CD4-positive, alpha-beta T cell treated with Interleukin-17A for 1 hour (primary cell): ENCODE measurements at regions not wholly inside any gene's neighbourhood (a gene's known extent, or its start where the extent isn't known, plus 50 kb on each side); places are given as distances from the start of the nearest gene placed in this dataset.

Experiments used
- DNase-seq: peaks from one replicate; pipeline ENCODE4 v3.0.0-alpha.2; 2020

DNA sequence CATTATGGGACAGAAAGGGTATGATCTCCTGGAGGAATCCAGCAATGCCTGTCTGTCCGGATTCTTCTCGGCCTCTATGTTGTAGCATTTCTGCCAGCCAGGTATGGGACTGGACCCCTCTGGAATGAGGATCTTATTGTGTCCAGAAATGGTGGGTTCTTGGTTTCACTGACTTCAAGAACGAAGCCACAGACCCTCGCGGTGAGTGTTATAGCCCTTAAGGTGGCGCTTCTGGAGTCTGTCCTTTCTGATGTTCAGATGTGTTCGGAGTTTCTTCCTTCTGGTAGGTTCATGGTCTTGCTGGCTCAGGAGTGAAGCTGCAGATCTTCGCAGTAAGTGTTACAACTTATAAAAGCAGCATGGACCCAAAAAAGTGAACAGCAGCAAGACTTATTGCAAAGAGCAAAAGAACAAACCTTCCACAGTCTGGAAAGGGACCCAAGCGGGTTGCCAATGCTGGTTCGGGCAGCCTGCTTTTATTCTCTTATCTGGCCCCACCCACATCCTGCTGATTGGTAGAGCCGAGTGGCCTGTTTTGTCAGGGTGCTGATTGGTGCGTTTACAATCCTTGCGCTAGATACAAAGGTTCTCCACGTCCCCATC lies 62.3 kb upstream of the IER3 start:
- DNase-seq, result no peak

DNA sequence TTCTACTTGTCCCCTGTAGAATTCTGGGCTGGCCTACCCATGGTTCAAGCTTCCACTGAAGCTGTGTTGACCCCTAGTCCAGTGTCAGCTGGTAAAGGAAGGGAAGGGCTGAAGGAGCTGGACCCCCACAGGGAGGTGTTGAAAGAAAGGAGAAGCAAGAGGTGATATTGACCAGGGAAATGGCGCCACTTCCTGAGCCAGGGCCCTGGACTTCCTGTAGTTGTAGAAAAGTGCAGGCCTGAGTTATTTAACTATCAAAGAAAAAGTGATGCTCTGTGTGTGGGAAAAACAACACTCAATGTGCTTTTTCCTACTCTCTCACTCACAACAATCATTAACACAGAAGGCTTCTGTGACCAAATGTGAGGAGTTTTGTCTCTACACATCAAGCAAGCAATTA lies 60.0 kb upstream of the IER3 start:
- no peak for DNase-seq

DNA sequence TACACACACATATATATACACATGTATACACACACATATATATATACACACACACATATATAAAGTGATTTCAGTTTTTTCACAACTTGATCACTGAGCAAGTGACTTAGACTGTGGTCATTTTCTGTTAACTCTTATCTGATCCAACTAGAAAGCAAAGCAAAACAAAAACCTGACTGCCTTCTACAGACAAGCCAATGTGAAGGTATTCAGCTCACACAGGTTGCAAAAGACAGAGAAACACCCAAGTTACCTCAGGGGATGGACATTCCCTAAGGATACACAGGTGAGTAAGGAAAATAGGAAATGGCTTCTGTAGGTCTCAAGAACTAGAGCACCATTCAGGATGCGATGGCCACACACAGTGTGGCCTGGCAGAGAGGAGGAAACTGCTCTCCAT lies 58.4 kb upstream of the IER3 start:
- DNase-seq, result no peak

DNA sequence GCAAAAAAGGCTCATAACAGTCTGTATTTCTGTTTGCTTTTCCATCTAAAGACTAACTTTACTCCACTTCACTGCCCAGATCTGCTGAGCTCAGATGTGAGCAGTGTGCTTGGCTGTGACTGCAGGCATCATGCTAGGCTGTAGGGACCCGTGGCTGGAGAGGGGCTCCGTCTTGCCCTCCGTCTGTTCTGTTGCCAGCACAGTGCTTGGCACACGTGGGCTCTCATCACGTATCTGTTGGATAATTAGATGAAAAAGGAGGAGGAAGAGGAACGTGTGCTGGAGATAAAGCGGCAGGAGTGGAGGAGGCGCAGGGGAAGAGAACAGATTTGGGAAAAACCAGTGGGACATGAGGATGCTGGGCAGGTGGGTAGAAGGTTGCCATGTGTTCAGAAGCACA lies 57.6 kb upstream of the IER3 start:
- no peak for DNase-seq

DNA sequence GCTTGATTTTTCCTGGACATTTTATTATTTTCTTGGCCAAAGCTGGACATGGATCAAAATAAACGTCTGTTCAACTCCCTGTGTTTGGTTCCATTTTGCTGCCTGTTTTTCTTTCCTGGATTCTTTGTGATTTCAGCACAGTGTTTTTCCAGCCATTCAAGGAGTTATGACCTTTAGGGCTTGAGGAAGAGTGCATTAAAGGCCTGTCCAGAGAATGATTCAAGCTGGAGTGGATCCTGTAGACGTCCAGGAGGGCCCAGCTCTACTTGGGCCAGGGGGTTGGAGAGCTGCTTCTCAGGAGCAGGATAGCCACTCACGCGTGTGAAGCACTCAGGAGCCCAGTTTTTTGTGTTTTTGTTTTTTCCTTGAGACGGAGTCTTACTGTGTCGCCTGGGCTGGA lies 56.5 kb upstream of the IER3 start:
- no peak for DNase-seq

DNA sequence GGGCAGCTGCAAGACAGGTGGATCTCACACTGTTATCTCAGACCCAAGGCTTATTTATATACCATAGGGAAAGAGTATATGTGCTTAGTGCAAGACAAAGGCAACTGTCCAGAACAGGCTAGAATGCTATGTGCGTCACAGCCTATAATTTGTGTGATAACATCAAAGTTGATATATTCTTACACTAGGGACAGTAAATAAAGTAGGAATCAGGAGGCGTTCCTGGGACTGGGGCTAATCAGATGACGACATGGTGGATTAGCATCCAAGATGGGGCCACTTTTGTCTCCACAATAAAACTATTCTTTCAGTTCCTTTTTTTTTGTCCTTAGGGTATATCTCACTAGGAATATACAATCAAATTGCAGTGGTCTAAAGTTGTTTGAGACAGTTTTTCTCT lies 54.9 kb upstream of the IER3 start:
- DNase-seq, result no peak

DNA sequence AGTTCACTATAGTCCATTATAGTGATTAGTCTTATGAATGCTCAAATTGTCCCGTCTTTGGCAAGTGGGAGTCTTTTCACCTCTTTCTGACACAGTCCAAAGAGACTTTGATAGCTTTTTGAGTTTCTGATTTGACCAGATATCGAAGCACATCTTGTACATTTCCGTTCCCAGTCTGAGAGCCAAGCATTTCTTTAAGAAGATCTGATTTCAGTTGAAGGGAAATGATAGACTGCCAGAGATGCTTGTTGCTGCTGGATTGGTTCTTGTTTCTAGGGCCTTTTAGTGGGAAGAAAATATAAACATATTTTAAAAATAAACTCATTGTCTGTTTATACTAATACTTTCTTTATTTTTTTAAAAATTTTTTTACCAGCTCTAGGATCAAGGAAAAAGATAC lies 54.1 kb upstream of the IER3 start:
- DNase-seq, result no peak

DNA sequence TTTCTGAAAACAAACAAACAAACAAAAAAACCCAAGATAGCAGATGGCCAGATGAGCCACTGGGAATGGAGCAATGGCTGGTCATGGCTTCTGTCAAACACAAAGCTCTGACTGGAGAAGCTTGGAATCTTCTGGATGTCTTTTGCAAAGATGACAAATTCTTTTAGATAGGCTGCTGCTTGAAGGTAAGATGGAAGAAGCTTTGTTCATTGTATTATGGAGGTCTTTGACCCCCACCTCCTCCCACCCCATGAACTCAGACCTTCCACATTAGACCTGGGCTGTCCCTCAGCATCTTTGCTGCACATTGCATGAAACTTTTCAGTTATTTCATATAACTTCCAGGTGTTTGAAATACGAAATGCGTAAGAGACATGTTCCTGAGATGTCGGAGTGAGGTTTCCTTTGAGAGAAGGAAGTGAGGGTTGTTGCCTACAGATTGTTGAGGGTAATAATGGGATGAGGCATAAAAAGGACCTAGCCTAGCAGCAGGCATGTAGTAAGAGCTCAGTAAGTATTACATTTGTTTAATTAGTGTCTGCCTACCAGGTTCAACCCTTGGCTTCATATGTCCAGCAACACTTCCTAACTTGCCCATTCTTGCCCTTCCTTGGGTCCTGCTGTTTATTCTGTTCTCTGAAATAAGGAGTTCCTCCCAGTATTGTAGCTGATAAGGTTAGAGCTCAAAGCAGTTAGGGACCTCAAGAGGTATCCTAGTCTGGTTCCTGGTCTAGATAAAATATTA lies 51.4 kb upstream of the IER3 start:
- no peak for DNase-seq
